ENCODE measurements at regions not wholly inside any gene's neighbourhood (a gene's known extent, or its start where the extent isn't known, plus 50 kb on each side); places are given as distances from the start of the nearest gene placed in this dataset.

- no peaks in the 10 kb centered on the region for H3K27me3 ChIP-seq (replicated peaks)
- no peak for TF ChIP-seq CTCF (IDR thresholded peaks at IDR 0.05; ENCODE audit: low read depth, low read length, missing control alignments)
- H3K4me3 ChIP-seq (ENCODE audit: low read depth, low read length), result no peak overlapping the region
- in situ Hi-C loops (cut with HindIII; ENCODE audit: low pct_ligation_motif_present, low sequenced_read_pairs), result no loop called here
- H3K27ac ChIP-seq, result no peak overlapping the region
- DNase-seq, result no peak
- H3K36me3 ChIP-seq (replicated peaks), result no peaks in the 10 kb centered on the region
Measured at GRCh38 chr6:24057030-24057429, 69.0 kb upstream of the NRSN1 start.

GRCh38 chr6:24060982-24061754, 64.8 kb upstream of the NRSN1 start:
- no peak for TF ChIP-seq CTCF (IDR thresholded peaks at IDR 0.05; ENCODE audit: low read depth, low read length, missing control alignments)
- no peaks in the 10 kb centered on the region for H3K36me3 ChIP-seq (replicated peaks)
- H3K27ac ChIP-seq, result no peak overlapping the region
- H3K27me3 ChIP-seq (replicated peaks), result no peaks in the 10 kb centered on the region
- no peak for DNase-seq
- in situ Hi-C loops (cut with HindIII; ENCODE audit: low pct_ligation_motif_present, low sequenced_read_pairs), result no loop called here
- H3K4me3 ChIP-seq (ENCODE audit: low read depth, low read length), result no peak overlapping the region

GRCh38 chr6:24064106-24064505, 61.9 kb upstream of the NRSN1 start:
- no peaks in the 10 kb centered on the region for H3K36me3 ChIP-seq (replicated peaks)
- TF ChIP-seq CTCF (IDR thresholded peaks at IDR 0.05; ENCODE audit: low read depth, low read length, missing control alignments), result no peak
- H3K27me3 ChIP-seq (replicated peaks), result no peaks in the 10 kb centered on the region
- DNase-seq, result no peak
- no peak overlapping the region for H3K27ac ChIP-seq
- no peak overlapping the region for H3K4me3 ChIP-seq (ENCODE audit: low read depth, low read length)
- in situ Hi-C loops (cut with HindIII; ENCODE audit: low pct_ligation_motif_present, low sequenced_read_pairs), result no loop called here

- Histone ChIP-seq H3K27me3 (replicated peaks) (no peaks in the 10 kb centered on the region), H3K36me3 (replicated peaks) (no peaks in the 10 kb centered on the region), H3K27ac (no peak overlapping the region), H3K4me3 (ENCODE audit: low read depth, low read length) (no peak overlapping the region)
- in situ Hi-C loops (cut with HindIII; ENCODE audit: low pct_ligation_motif_present, low sequenced_read_pairs), result no loop called here
- DNase-seq, result no peak
- TF ChIP-seq CTCF (IDR thresholded peaks at IDR 0.05; ENCODE audit: low read depth, low read length, missing control alignments), result no peak
Measured at GRCh38 chr6:24064832-24065231, 61.2 kb upstream of the NRSN1 start.

- Histone ChIP-seq H3K27me3 (replicated peaks) (no peaks in the 10 kb centered on the region), H3K36me3 (replicated peaks) (no peaks in the 10 kb centered on the region), H3K27ac (no peak overlapping the region), H3K4me3 (ENCODE audit: low read depth, low read length) (no peak overlapping the region)
- TF ChIP-seq CTCF (IDR thresholded peaks at IDR 0.05; ENCODE audit: low read depth, low read length, missing control alignments), result no peak
- DNase-seq, result no peak
- in situ Hi-C loops (cut with HindIII; ENCODE audit: low pct_ligation_motif_present, low sequenced_read_pairs), result no loop called here
Measured at GRCh38 chr6:24069526-24069925, 56.5 kb upstream of the NRSN1 start.
